Caco-2 (cell line): ENCODE measurements at regions not wholly inside any gene's neighbourhood (a gene's known extent, or its start where the extent isn't known, plus 50 kb on each side); places are given as distances from the start of the nearest gene placed in this dataset.

ENCODE experiments used
- BruUV-seq: library from RNA; stranded (reverse); fragments of 400-500 nt; replicated peaks from 2 replicates; lab custom pipeline; 2021; lab: Mats Ljungman, UMichigan
- CTCF ChIA-PET: fragments of 300-600 bp; sonication (Branson Sonifier 250); formaldehyde crosslinking; loops from one replicate; lab custom pipeline; 2022; ENCODE audit warnings: antibody characterized with exemption; lab: Charles Lee
- POLR2A ChIA-PET: fragments of 300-600 bp; sonication (Branson Sonifier 250); formaldehyde crosslinking; loops from one replicate; lab custom pipeline; 2022; ENCODE audit warnings: antibody characterized with exemption; lab: Charles Lee
- DNase-seq, 2 experiments: peaks; one replicate each; pipeline versions ENCODE4 v3.0.0 to v3.0.0-alpha.2; 2020 to 2022
- H3K27me3 ChIP-seq: replicated peaks from 2 replicates; pipeline ENCODE4 v1.6.0; 2011; ENCODE audit warnings: low read length; ENCODE audit not compliant: control insufficient read depth, insufficient read depth
- H3K36me3 ChIP-seq: 2 replicates; pipeline ENCODE4 v1.5.1; 2011; ENCODE audit warnings: low read length; ENCODE audit not compliant: control insufficient read depth, insufficient read depth
- H3K4me1 ChIP-seq: fragments of 250-450 bp; sonication (Bioruptor Pico); 2 replicates; pipeline ENCODE4 v1.5.1; 2020; ENCODE audit warnings: mild to moderate bottlenecking
- H3K4me3 ChIP-seq: 2 replicates; pipeline ENCODE4 v1.5.1; 2011; ENCODE audit warnings: low read depth, mild to moderate bottlenecking, control low read depth, low read length
- H3K9me3 ChIP-seq: fragments of 250-450 bp; sonication (Bioruptor Pico); 2 replicates; pipeline ENCODE4 v1.5.1; 2020; ENCODE audit warnings: mild to moderate bottlenecking, moderate library complexity
- H3K27ac Mint-ChIP-seq: one replicate; pipeline ENCODE4 v1.8.0; 2022; ENCODE audit warnings: mixed read lengths; ENCODE audit not compliant: unreplicated experiment
- H3K27me3 Mint-ChIP-seq: one replicate; pipeline ENCODE4 v1.8.0; 2022; ENCODE audit warnings: mixed read lengths; ENCODE audit not compliant: insufficient read depth, unreplicated experiment
- H3K36me3 Mint-ChIP-seq: one replicate; pipeline ENCODE4 v1.8.0; 2022; ENCODE audit warnings: mild to moderate bottlenecking, mixed read lengths; ENCODE audit not compliant: insufficient read depth, unreplicated experiment
- H3K4me1 Mint-ChIP-seq: one replicate; pipeline ENCODE4 v1.8.0; 2022; ENCODE audit warnings: low read depth, mixed read lengths; ENCODE audit not compliant: unreplicated experiment
- H3K4me3 Mint-ChIP-seq: one replicate; pipeline ENCODE4 v1.8.0; 2022; ENCODE audit warnings: mild to moderate bottlenecking, moderate library complexity, mixed read lengths; ENCODE audit not compliant: unreplicated experiment
- H3K9me3 Mint-ChIP-seq: one replicate; pipeline ENCODE4 v1.8.0; 2022; ENCODE audit warnings: mixed read lengths; ENCODE audit not compliant: unreplicated experiment
- CTCF ChIP-seq, 2 experiments: fragments of 200-600 bp in 1 of 2; IDR thresholded peaks; 1 replicate in 1 of 2; 2 replicates in 1 of 2; pipeline versions ENCODE4 v1.5.1 to v1.8.0; 2011 to 2022; ENCODE audit warnings: antibody characterized with exemption in 1 of 2, control low read depth in 1 of 2, inconsistent platforms in 1 of 2, low read depth in 1 of 2, low read length in 1 of 2, mild to moderate bottlenecking in 1 of 2, moderate library complexity in 1 of 2; ENCODE audit not compliant: insufficient read depth in 1 of 2, severe bottlenecking in 1 of 2, unreplicated experiment in 1 of 2
- intact Hi-C: fragments of 100-400 bp; cut with micrococcal nuclease; formaldehyde crosslinking; loops from one replicate; pipeline ENCODE4 v1.10.0; 2022; ENCODE audit not compliant: unreplicated experiment

DNA sequence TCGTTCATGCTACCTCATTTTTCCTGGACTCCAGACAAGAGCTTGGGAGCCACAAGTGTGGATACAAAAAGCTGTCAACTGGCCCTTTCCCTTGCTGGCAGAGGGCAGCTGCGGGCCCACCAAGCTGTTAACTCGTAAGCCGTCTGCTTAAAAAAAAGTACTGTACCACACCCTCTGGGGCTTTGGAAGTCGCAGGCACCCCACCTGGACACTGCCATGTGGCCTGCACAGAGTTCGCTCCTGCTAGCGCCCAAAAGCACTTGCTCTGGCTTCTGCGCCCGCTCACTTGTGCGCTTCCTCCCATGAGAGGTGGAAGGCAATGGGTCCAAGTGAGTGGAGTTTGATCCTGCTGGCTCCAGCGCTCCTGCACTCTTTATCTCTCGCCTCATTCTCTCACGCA is 476.4 kb upstream of the FSTL5 start:
- H3K36me3 ChIP-seq: no peaks in the 10 kb centered on the region
- BruUV-seq: no TSS peak
- H3K36me3 Mint-ChIP-seq: no peaks in the 10 kb centered on the region
- DNase-seq: no peak
- H3K4me1 ChIP-seq: no peaks in the 10 kb centered on the region
- no peaks in the 10 kb centered on the region for H3K4me1 Mint-ChIP-seq
- no peak overlapping the region for H3K4me3 ChIP-seq
- no peak for TF ChIP-seq CTCF (IDR thresholded peaks at IDR 0.05; ENCODE audit: insufficient read depth in 1 of 2, low read depth in 1 of 2, low read length in 1 of 2, severe bottlenecking in 1 of 2, unreplicated experiment in 1 of 2)
- H3K9me3 ChIP-seq: no peaks in the 10 kb centered on the region
- no peak overlapping the region for H3K27ac Mint-ChIP-seq
- POLR2A ChIA-PET: no interaction called here
- no peaks in the 10 kb centered on the region for H3K27me3 ChIP-seq
- H3K4me3 Mint-ChIP-seq: no peak overlapping the region
- peaks cover 3% of the 10 kb centered on the region for H3K27me3 Mint-ChIP-seq
- intact Hi-C loops: no loop called here
- H3K9me3 Mint-ChIP-seq: no peaks in the 10 kb centered on the region
- CTCF ChIA-PET: no interaction called here

DNA sequence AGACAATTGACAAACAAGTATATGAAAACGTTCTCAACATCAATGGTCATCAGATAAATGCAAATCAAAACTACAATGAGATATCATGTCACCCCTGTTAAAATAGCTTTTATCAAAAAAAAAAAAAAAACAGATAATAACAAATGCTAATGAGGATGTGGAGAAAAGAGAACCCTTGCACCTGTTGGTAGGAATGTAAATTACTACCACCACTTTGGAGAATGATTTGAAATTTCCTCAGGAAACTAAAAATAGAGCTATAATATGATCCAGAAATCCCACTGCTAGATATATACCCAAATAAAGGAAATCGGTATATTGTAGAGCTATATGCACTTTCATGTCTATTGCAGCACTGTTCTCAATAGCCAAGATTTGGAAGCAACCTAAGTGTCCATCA is 470.6 kb upstream of the FSTL5 start:
- no TSS peak for BruUV-seq
- Mint-ChIP-seq H3K4me1 (no peaks in the 10 kb centered on the region), H3K36me3 (no peaks in the 10 kb centered on the region), H3K27ac (no peak overlapping the region), H3K27me3 (no peaks in the 10 kb centered on the region), H3K4me3 (no peak overlapping the region), H3K9me3 (no peaks in the 10 kb centered on the region)
- DNase-seq: no peak
- Histone ChIP-seq H3K27me3 (no peaks in the 10 kb centered on the region), H3K4me1 (no peaks in the 10 kb centered on the region), H3K9me3 (no peaks in the 10 kb centered on the region), H3K36me3 (no peaks in the 10 kb centered on the region), H3K4me3 (no peak overlapping the region)
- TF ChIP-seq CTCF (IDR thresholded peaks at IDR 0.05; ENCODE audit: insufficient read depth in 1 of 2, low read depth in 1 of 2, low read length in 1 of 2, severe bottlenecking in 1 of 2, unreplicated experiment in 1 of 2): no peak
- CTCF ChIA-PET: interaction anchor here (0.6 kb wide), 1 partner anchor 663 kb away, joined by 8 read pairs; no protein-coding TSS in a partner anchor
- POLR2A ChIA-PET: no interaction called here
- intact Hi-C loops: no loop called here

- Mint-ChIP-seq H3K27ac (no peak overlapping the region), H3K4me1 (no peaks in the 10 kb centered on the region), H3K27me3 (no peaks in the 10 kb centered on the region), H3K9me3 (no peaks in the 10 kb centered on the region), H3K36me3 (no peaks in the 10 kb centered on the region), H3K4me3 (no peak overlapping the region)
- H3K4me3 ChIP-seq: no peak overlapping the region
- CTCF ChIA-PET: no interaction called here
- TF ChIP-seq CTCF (IDR thresholded peaks at IDR 0.05; ENCODE audit: insufficient read depth in 1 of 2, low read depth in 1 of 2, low read length in 1 of 2, severe bottlenecking in 1 of 2, unreplicated experiment in 1 of 2): no peak
- no peaks in the 10 kb centered on the region for H3K4me1 ChIP-seq
- H3K36me3 ChIP-seq: no peaks in the 10 kb centered on the region
- POLR2A ChIA-PET: no interaction called here
- BruUV-seq: no TSS peak
- no peaks in the 10 kb centered on the region for H3K9me3 ChIP-seq
- no peak for DNase-seq
- H3K27me3 ChIP-seq: no peaks in the 10 kb centered on the region
- intact Hi-C loops: no loop called here
These were observed 458.9 kb upstream of the FSTL5 start for GRCh38 chr4:162622664-162623063.
